OCI-LY1 (cell line): ENCODE measurements at regions not wholly inside any gene's neighbourhood (a gene's known extent, or its start where the extent isn't known, plus 50 kb on each side); places are given as distances from the start of the nearest gene placed in this dataset.

Source experiments
- EZH2 ChIP-seq: fragments of 200-600 bp; sonication (generic), shearing (Covaris generic); IDR thresholded peaks from 2 replicates; pipeline ENCODE4 v1.8.0; 2017; ENCODE audit warnings: borderline replicate concordance, mixed run types, mild to moderate bottlenecking, antibody characterized with exemption, low read length, moderate library complexity, mixed read lengths
- TF ChIP-seq, protein P1 (sequence below): fragments of 200-600 bp; sonication (generic), shearing (Covaris generic); IDR thresholded peaks from 2 replicates; pipeline ENCODE4 v1.5.1; 2017; ENCODE audit warnings: mild to moderate bottlenecking, antibody characterized with exemption, low read length, moderate library complexity, mixed read lengths

DNA sequence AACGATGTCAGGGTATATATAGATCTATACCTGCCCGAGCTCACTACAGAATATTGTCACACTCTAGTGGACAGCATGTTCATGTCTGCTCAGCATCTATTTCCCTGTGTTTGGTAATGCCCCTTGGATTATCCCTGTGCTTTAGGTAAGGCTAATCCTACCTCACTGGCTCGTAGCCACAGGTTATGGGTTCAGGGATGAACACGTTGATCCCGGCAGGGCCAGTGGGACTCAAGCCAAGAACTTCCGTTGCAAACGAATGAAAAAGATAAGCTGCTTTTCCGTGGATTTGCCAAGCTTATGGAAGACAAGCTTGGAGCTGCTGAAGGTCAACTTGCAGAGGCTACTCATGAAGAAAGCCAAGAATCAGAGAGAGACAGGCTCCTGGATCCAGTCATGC is 400.0 kb upstream of the TSHZ3 start:
- no peak for TF ChIP-seq EZH2
- TF ChIP-seq, protein P1, sequence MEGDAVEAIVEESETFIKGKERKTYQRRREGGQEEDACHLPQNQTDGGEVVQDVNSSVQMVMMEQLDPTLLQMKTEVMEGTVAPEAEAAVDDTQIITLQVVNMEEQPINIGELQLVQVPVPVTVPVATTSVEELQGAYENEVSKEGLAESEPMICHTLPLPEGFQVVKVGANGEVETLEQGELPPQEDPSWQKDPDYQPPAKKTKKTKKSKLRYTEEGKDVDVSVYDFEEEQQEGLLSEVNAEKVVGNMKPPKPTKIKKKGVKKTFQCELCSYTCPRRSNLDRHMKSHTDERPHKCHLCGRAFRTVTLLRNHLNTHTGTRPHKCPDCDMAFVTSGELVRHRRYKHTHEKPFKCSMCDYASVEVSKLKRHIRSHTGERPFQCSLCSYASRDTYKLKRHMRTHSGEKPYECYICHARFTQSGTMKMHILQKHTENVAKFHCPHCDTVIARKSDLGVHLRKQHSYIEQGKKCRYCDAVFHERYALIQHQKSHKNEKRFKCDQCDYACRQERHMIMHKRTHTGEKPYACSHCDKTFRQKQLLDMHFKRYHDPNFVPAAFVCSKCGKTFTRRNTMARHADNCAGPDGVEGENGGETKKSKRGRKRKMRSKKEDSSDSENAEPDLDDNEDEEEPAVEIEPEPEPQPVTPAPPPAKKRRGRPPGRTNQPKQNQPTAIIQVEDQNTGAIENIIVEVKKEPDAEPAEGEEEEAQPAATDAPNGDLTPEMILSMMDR = no peak
